SK-N-MC (cell line): ENCODE measurements at regions not wholly inside any gene's neighbourhood (a gene's known extent, or its start where the extent isn't known, plus 50 kb on each side); places are given as distances from the start of the nearest gene placed in this dataset.

Experiments used
- EZH2 ChIP-seq: fragments of 200-600 bp; sonication (generic); IDR thresholded peaks from one replicate; pipeline ENCODE4 v1.6.1; 2017; ENCODE audit warnings: antibody characterized with exemption
- POLR2AphosphoS5 ChIP-seq: IDR thresholded peaks from 2 replicates; pipeline ENCODE4 v1.6.1; 2012; ENCODE audit warnings: mild to moderate bottlenecking, low read depth, low read length, borderline replicate concordance

DNA sequence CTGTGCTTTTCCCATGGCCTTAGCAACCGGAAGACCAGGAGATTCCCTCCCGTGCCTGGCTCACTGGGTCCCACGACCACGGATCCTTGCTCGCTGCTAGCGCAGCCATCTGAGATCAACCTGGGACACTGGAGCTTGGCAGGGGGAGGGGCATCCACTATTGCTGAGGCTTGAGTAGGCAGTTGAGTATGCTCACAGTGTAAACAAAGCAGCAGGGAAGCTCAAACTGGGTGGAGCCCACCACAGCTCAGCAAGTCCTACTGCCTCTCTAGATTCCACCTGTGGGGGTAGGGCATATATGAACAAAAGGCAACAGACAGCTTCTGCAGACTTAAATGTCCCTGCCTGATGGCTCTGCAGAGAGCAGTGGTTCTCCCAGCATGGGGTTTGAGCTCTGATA is 697.0 kb downstream of the SORCS1 start:
- TF ChIP-seq EZH2 (no peak), POLR2AphosphoS5 (no peak)
